Right ventricle myocardium inferior (tissue), 1 donor: ENCODE measurements at regions not wholly inside any gene's neighbourhood (a gene's known extent, or its start where the extent isn't known, plus 50 kb on each side); places are given as distances from the start of the nearest gene placed in this dataset.

Source experiments
- ATAC-seq: fragments of 200-7000 bp; cut with Tn5 transposase; one replicate; pipeline ENCODE4 v1.9.1; 2020; ENCODE audit warnings: mild to moderate bottlenecking, moderate library complexity
- DNase-seq: peaks from one replicate; pipeline ENCODE4 v3.0.0; 2021; ENCODE audit errors: missing footprints
- intact Hi-C: fragments of 100-400 bp; cut with DNase I; formaldehyde crosslinking; loops from one replicate; pipeline ENCODE4 v1.11.0; 2022
- donor health status: DM: no; HTN: yes; CAD: no; lungs with severe emphysema.

DNA sequence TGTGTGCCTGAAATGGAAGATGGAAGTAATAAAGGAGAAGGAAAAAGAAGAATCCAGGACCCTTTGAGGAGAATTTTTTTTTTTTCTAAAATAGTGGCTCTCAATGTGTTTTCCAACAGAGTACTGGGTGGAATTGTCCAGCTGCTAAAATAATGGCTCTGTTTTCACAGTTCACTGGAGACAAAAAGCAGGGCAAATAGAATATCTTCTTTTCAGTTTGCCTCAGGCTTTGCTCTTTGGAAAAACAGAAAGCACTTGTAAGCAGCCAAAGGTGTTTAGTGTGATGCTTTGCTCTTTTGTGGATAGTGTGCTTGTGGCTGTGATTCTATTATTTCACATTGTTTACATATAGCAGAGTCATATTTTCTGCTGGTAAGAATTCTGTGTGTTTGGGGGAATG, 77.4 kb upstream of the MROH9 start:
- intact Hi-C loops: no loop called here
- ATAC-seq (no peak), DNase-seq (no peak)

DNA sequence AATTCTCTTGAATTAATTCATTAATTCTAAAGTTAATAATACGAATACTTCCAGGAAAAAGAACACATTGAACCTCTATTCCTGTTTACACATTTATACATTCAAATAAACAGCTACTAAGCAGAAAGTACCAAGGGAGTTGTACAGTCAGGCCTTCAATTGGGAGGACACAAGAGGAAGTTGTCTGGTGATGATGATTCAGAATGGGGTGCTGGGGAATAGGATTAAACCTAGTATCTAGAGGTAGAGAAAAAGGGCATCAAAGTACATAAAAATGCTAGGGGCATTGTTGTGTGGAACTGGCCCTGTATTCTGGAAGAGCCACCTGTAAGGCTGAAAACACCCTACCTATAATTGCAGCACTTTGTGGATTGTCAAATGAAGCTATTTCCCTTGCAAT, 71.7 kb upstream of the MROH9 start:
- ATAC-seq: no peak

DNA sequence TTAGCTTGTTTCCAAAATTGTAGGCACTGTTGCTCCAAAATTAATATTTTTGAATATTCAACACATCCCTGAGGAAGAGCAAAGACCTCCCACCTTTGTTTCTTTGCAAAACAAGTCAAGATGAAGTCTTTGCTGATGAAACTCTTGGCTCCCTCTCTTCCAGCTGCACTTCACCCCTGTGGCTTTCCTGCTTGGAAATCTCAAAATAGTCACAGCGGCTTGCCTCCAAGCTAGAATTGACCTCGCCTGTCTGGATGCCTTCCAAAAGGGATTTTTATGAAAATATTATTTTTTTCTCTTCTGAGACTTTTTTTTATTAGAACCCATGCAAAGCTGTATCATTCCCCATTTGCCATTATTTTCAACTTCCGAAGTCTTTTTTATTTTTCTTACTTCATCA, 71.1 kb upstream of the MROH9 start:
- DNase-seq (no peak), ATAC-seq (peak; percentile 88)
- intact Hi-C loops: no loop called here

More for the DNA sequence above, 71.7 kb upstream of the MROH9 start:
- DNase-seq: no peak
- intact Hi-C loops: no loop called here

DNA sequence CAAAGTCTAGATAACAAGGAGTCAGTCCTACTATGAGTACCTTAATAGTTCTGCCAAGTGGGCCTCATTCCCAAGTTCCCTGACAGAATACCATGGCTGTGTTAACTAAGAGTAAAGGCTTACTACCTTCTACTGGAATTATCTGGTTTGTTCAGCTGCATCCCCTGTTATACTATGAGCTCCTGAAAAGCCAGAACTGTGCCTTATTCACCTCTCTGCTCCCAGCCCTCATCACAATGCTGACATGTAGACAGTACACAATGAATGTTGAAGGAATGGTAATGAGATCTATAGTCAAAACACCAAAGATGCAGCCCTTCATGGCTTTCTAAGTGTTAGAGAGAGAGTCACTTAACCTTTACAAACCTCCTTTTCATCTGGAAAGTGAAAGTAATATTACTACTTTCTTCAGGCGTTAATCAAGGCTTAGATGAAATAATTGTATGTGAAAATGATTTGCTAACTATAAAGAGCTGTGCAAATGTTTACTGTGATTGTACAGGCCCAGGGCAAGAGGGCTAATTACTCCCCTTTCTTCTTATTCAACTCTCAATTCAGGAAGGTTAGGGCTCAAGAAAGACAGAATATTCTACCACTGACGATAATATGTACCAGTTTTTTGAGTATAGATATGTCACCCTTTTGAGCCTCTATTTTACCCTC, 70.3 kb upstream of the MROH9 start:
- DNase-seq (no peak), ATAC-seq (peak; percentile 46)
- intact Hi-C loops: no loop called here

DNA sequence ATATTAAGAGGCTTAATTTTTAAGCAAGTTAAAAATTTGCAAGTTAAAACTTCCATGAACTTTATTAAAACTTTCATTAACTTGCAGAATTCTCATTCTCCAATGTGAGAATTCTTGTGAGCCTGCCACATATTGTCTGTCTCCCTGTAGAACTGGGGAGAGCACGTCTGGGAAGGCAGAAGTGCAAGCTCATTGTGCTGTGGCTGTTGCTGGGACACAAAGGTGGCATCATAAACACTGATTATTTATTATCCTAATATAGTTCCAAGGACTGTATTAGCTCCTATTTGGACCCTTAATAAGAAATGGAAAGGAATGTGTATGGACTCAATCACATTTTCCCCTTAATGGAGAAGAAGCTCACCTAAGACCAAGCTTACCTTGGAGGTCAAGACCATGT, 68.7 kb upstream of the MROH9 start:
- ATAC-seq: peak; percentile 16

DNA sequence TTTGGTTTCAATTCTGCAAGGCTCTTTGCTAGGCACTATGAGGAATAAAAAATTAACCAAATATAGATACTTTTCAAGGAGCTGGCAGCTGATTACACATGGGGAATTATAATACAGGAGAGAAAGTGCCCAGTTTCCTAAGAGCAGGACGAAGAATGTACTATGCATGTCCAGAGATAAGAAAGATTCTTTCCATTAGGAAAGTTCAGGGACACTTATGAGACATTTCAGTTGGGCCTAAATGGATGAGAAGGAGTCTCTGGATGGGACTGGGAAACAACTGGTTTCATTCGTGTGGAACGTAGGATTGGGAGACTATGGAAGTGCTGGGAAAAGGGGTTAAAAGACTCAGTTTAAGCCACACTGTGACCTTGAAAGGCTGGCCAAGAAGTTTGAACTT, 63.5 kb upstream of the MROH9 start:
- no peak for ATAC-seq
- intact Hi-C loops: no loop called here
- no peak for DNase-seq

More for the DNA sequence above, 68.7 kb upstream of the MROH9 start:
- intact Hi-C loops: no loop called here
- DNase-seq: no peak

DNA sequence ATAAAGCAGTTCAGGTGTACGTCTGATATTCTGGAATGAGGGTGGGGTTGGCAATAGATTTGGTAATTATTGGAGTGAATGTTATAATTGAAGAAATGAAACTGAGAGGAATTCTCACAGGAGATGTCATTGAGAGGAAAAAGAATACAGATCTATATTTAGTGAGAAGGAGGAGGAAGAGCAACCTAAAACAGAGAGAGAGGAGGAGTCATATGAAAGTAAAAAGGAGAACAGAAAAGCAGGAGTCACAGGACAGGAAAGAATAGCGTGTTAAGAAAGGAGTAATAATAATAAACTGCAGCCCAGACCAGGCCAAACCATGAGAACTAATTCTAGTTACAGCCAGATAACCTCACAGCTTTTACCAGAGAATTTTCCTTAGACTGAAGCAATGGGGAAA, 62.7 kb upstream of the MROH9 start:
- no peak for ATAC-seq

DNA sequence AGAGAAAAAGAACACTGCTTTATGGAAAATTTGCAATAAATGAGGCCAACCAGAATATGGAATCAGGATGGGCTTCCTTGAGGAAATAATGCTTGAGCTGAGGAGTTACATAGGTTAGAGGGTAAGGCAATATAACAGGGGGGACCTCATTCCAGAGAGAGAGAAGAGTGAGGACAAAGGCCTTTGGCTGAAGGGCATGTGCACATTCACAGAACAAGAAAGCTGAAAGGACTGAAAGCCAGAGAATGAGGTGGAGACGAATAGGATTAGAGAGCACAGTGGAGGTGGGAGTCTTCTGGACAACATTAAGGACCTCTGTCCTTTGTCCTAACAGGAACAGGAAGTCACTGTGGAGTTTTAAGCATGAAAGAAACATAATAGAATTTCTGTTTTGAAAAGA, 60.7 kb upstream of the MROH9 start:
- intact Hi-C loops: no loop called here
- ATAC-seq (no peak), DNase-seq (no peak)

More for the DNA sequence above, 62.7 kb upstream of the MROH9 start:
- intact Hi-C loops: no loop called here
- DNase-seq: no peak

DNA sequence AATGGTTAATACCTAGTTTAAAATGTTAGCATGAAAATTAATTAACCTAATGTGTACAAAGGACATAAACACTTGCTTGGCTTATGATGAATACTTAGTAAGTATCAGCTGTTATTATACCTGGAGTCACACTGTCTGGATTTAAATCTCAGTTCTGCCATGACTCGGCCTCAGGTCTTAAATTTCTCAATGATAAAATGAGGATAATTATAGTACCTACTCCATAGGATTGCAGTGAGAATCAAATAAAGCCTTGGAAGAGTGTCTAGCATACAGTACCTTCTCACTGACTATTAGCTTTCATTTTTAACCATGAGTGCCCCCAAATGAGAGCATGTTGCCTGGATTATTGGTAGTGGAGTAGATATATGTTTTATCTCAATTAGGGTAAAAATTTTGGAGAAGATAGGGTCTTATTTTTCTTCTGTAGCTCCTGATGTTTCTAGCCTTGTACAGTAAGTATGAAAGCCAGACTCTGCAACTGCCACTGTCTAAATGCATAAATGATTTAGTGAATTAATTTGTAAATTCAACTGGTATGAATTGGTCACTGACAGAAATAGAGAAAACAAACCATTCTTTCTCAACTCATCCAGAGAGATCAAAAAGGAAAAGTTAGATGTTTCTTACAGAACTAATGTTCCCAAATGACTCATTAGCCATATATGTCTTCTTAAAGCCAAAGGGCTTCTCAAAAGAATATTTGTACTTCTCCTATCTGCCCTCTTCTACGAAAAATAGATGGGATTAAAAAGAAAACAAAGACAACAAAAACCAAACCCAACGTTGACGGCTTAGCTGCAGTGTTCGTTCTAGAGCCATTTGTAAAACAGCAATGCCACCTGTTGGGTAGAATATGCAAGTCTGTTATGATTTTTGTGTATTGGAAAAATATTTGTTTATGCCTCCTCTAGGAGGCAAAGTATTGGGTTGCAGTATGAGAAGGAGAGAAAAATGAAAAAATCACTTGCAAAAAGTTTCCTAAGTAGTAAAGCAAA, 53.8 kb upstream of the MROH9 start:
- ATAC-seq (peak; percentile 65), DNase-seq (no peak)
- intact Hi-C loops: loop anchor here (5.0 kb wide), 3 partner anchors 219 to 949 kb away; partner anchors contain the start of gene PRRX1
